Activated T-helper 1 cell treated with anti-CD3 and anti-CD28 coated beads, Interleukin-12 subunit alpha, Interleukin-12 subunit beta, Interleukin-2, Interleukin-4 antibody, amounts not matched to agents 30 ng/mL and 10 ng/mL and 1 ng/mL, durations not matched to agents 14 hours and 24 hours and 36 hours (primary cell): ENCODE measurements at regions not wholly inside any gene's neighbourhood (a gene's known extent, or its start where the extent isn't known, plus 50 kb on each side); places are given as distances from the start of the nearest gene placed in this dataset.

Source experiments
- DNase-seq: peaks from one replicate; pipeline ENCODE4 v3.0.0; 2021; ENCODE audit warnings: low spot score
- H3K27ac Mint-ChIP-seq: one replicate; pipeline ENCODE4 v1.8.0; 2021; ENCODE audit warnings: mild to moderate bottlenecking, mixed read lengths
- H3K27me3 Mint-ChIP-seq: one replicate; pipeline ENCODE4 v1.8.0; 2022; ENCODE audit warnings: mild to moderate bottlenecking, moderate library complexity, mixed read lengths; ENCODE audit not compliant: insufficient read depth
- H3K36me3 Mint-ChIP-seq: one replicate; pipeline ENCODE4 v1.8.0; 2021; ENCODE audit warnings: low read depth, mixed read lengths
- H3K4me1 Mint-ChIP-seq: one replicate; pipeline ENCODE4 v1.8.0; 2021; ENCODE audit warnings: low read depth, mixed read lengths
- H3K4me3 Mint-ChIP-seq: one replicate; pipeline ENCODE4 v1.8.0; 2021; ENCODE audit warnings: mild to moderate bottlenecking, moderate library complexity, mixed read lengths
- H3K9me3 Mint-ChIP-seq: one replicate; pipeline ENCODE4 v1.8.0; 2021; ENCODE audit warnings: mixed read lengths
- intact Hi-C: fragments of 100-400 bp; cut with micrococcal nuclease; formaldehyde crosslinking; loops from one replicate; pipeline ENCODE4 v1.15.1; 2024

- Mint-ChIP-seq H3K27me3 (no peaks in the 10 kb centered on the region), H3K4me1 (no peaks in the 10 kb centered on the region), H3K27ac (no peak overlapping the region), H3K9me3 (no peaks in the 10 kb centered on the region), H3K36me3 (no peaks in the 10 kb centered on the region), H3K4me3 (no peak overlapping the region)
- intact Hi-C loops, result no loop called here
- no peak for DNase-seq
Measured at GRCh38 chr13:85367887-85368286, 431.3 kb downstream of the SLITRK6 start.

- H3K36me3 Mint-ChIP-seq, result no peaks in the 10 kb centered on the region
- no peaks in the 10 kb centered on the region for H3K27me3 Mint-ChIP-seq
- no peak overlapping the region for H3K27ac Mint-ChIP-seq
- no peaks in the 10 kb centered on the region for H3K4me1 Mint-ChIP-seq
- no peak for DNase-seq
- H3K9me3 Mint-ChIP-seq, result no peaks in the 10 kb centered on the region
- H3K4me3 Mint-ChIP-seq, result no peak overlapping the region
- intact Hi-C loops, result no loop called here
Measured at GRCh38 chr13:85366759-85367417, 432.3 kb downstream of the SLITRK6 start.

GRCh38 chr13:85363504-85363903 is 435.7 kb downstream of the SLITRK6 start:
- Mint-ChIP-seq H3K4me3 (no peak overlapping the region), H3K9me3 (no peaks in the 10 kb centered on the region), H3K27me3 (no peaks in the 10 kb centered on the region), H3K4me1 (no peaks in the 10 kb centered on the region), H3K36me3 (no peaks in the 10 kb centered on the region), H3K27ac (no peak overlapping the region)
- intact Hi-C loops, result no loop called here
- DNase-seq, result no peak

- Mint-ChIP-seq H3K27ac (no peak overlapping the region), H3K4me1 (no peaks in the 10 kb centered on the region), H3K27me3 (no peaks in the 10 kb centered on the region), H3K9me3 (no peaks in the 10 kb centered on the region), H3K4me3 (no peak overlapping the region), H3K36me3 (no peaks in the 10 kb centered on the region)
- intact Hi-C loops, result no loop called here
- DNase-seq, result no peak
Measured at GRCh38 chr13:85362980-85363379, 436.2 kb downstream of the SLITRK6 start.

- H3K9me3 Mint-ChIP-seq, result peaks cover 3% of the 10 kb centered on the region
- intact Hi-C loops, result no loop called here
- DNase-seq, result no peak
- no peak overlapping the region for H3K4me3 Mint-ChIP-seq
- H3K36me3 Mint-ChIP-seq, result no peaks in the 10 kb centered on the region
- H3K27me3 Mint-ChIP-seq, result no peaks in the 10 kb centered on the region
- H3K4me1 Mint-ChIP-seq, result no peaks in the 10 kb centered on the region
- H3K27ac Mint-ChIP-seq, result no peak overlapping the region
Measured at GRCh38 chr13:85347251-85347650, 452.0 kb downstream of the SLITRK6 start.

GRCh38 chr13:85334187-85334586 is 465.0 kb downstream of the SLITRK6 start:
- Mint-ChIP-seq H3K4me1 (no peaks in the 10 kb centered on the region), H3K36me3 (no peaks in the 10 kb centered on the region), H3K4me3 (no peak overlapping the region), H3K27ac (no peak overlapping the region), H3K27me3 (no peaks in the 10 kb centered on the region), H3K9me3 (no peaks in the 10 kb centered on the region)
- intact Hi-C loops, result no loop called here
- no peak for DNase-seq

GRCh38 chr13:85333506-85334020 is 465.7 kb downstream of the SLITRK6 start:
- no peak overlapping the region for H3K27ac Mint-ChIP-seq
- intact Hi-C loops, result no loop called here
- no peak overlapping the region for H3K4me3 Mint-ChIP-seq
- DNase-seq, result no peak
- H3K36me3 Mint-ChIP-seq, result no peaks in the 10 kb centered on the region
- H3K9me3 Mint-ChIP-seq, result no peaks in the 10 kb centered on the region
- H3K27me3 Mint-ChIP-seq, result no peaks in the 10 kb centered on the region
- no peaks in the 10 kb centered on the region for H3K4me1 Mint-ChIP-seq

- Mint-ChIP-seq H3K9me3 (no peaks in the 10 kb centered on the region), H3K27me3 (no peaks in the 10 kb centered on the region), H3K4me1 (no peaks in the 10 kb centered on the region), H3K4me3 (no peak overlapping the region), H3K36me3 (no peaks in the 10 kb centered on the region), H3K27ac (no peak overlapping the region)
- no peak for DNase-seq
- intact Hi-C loops, result no loop called here
Measured at GRCh38 chr13:85332615-85333014, 466.6 kb downstream of the SLITRK6 start.

- Mint-ChIP-seq H3K4me3 (no peak overlapping the region), H3K36me3 (no peaks in the 10 kb centered on the region), H3K27me3 (no peaks in the 10 kb centered on the region), H3K27ac (no peak overlapping the region), H3K9me3 (peaks cover 3% of the 10 kb centered on the region), H3K4me1 (no peaks in the 10 kb centered on the region)
- intact Hi-C loops, result no loop called here
- no peak for DNase-seq
Measured at GRCh38 chr13:85321734-85322133, 477.5 kb downstream of the SLITRK6 start.

GRCh38 chr13:85317781-85318180 is 481.4 kb downstream of the SLITRK6 start:
- intact Hi-C loops, result no loop called here
- no peak for DNase-seq
- no peak overlapping the region for H3K4me3 Mint-ChIP-seq
- H3K27me3 Mint-ChIP-seq, result no peaks in the 10 kb centered on the region
- no peaks in the 10 kb centered on the region for H3K4me1 Mint-ChIP-seq
- peaks cover 3% of the 10 kb centered on the region for H3K9me3 Mint-ChIP-seq
- H3K36me3 Mint-ChIP-seq, result no peaks in the 10 kb centered on the region
- H3K27ac Mint-ChIP-seq, result no peak overlapping the region

GRCh38 chr13:85316506-85317025 is 482.7 kb downstream of the SLITRK6 start:
- Mint-ChIP-seq H3K4me1 (no peaks in the 10 kb centered on the region), H3K4me3 (no peak overlapping the region), H3K36me3 (no peaks in the 10 kb centered on the region), H3K27me3 (no peaks in the 10 kb centered on the region), H3K27ac (no peak overlapping the region), H3K9me3 (peaks cover 3% of the 10 kb centered on the region)
- DNase-seq, result no peak
- intact Hi-C loops, result no loop called here

GRCh38 chr13:85314686-85315085 is 484.5 kb downstream of the SLITRK6 start:
- H3K27me3 Mint-ChIP-seq, result no peaks in the 10 kb centered on the region
- H3K9me3 Mint-ChIP-seq, result peaks cover 3% of the 10 kb centered on the region
- no peak for DNase-seq
- no peaks in the 10 kb centered on the region for H3K4me1 Mint-ChIP-seq
- intact Hi-C loops, result no loop called here
- H3K27ac Mint-ChIP-seq, result no peak overlapping the region
- H3K36me3 Mint-ChIP-seq, result no peaks in the 10 kb centered on the region
- H3K4me3 Mint-ChIP-seq, result no peak overlapping the region

- H3K36me3 Mint-ChIP-seq, result no peaks in the 10 kb centered on the region
- H3K4me1 Mint-ChIP-seq, result no peaks in the 10 kb centered on the region
- no peak for DNase-seq
- no peak overlapping the region for H3K27ac Mint-ChIP-seq
- intact Hi-C loops, result no loop called here
- H3K4me3 Mint-ChIP-seq, result no peak overlapping the region
- H3K9me3 Mint-ChIP-seq, result peaks cover 7% of the 10 kb centered on the region
- no peaks in the 10 kb centered on the region for H3K27me3 Mint-ChIP-seq
Measured at GRCh38 chr13:85313761-85314503, 485.3 kb downstream of the SLITRK6 start.
